HG02852 (cell line): ENCODE measurements at regions not wholly inside any gene's neighbourhood (a gene's known extent, or its start where the extent isn't known, plus 50 kb on each side); places are given as distances from the start of the nearest gene placed in this dataset.
"Not testable (repeated sequence)": the region's sequence is repeated elsewhere in the genome, so short reads cannot be mapped to it uniquely, and the experiment has no call there.

Source experiments
- ATAC-seq: cut with Tn5 transposase; IDR thresholded peaks from one replicate; pipeline ENCODE4 v1.9.1; 2021; ENCODE audit warnings: mild to moderate bottlenecking, moderate library complexity; ENCODE audit not compliant: unreplicated experiment

DNA sequence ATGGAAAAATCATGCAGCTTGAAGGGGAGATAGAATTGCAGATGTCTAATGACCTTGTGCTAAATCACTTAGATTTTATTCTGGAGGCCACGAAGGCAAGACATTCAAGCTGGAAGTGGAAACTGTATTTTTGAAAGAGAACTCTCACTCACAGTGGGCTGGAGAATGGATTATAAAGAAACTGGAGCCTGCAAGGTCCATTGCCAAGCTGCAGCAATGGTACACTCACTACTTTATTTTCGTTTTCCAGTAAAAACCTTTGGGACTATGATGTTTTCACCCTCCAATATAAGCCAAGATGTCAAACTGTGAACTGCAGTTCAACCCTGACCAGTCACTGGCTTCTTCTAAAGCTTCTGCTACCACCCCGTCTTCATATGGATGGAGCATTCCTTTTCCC, 62.0 kb downstream of the SKIDA1 start:
- ATAC-seq, result no peak

DNA sequence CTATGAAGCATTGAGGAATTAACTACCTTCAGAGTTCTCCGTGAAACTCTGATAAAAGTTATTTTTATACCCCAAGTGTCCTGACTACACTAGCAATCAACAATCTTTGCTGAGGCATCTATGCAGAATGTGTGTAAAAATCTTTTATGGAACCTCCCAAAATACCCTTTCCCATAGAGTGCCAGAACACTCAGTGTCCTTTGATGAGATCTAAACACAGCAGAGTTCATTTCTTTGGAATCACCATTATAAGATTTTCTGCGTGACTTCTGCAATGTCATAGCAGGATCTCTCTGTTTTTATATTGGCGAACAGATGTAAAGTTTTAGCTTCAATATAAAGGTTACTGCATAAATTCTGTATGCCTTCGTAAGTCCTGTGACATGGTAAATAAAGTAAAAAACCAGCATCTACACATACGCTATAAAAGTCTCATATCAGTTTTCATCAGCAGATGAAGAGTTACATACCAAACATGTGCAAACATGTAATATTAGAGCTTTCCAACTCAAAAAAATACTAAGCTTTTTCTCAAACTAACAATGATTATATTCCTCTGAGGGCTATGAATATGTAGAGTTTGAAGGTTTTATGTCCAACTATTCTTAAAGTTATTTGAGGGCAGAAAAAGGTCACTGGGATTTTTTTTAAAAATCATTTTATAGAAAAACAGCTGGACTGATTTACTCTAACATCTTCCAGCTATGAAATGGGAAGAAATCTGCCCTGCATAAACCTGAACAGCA, 67.2 kb downstream of the SKIDA1 start:
- ATAC-seq, result no peak

- no peak for ATAC-seq
Observed at GRCh38 chr10:21456160-21456559, 69.3 kb downstream of the SKIDA1 start.

GRCh38 chr10:21452203-21452602, 73.3 kb downstream of the SKIDA1 start:
- no peak for ATAC-seq

- ATAC-seq, result peak; percentile 94
Observed at GRCh38 chr10:21449288-21449966, 76.1 kb downstream of the SKIDA1 start.

GRCh38 chr10:21445163-21445562, 80.3 kb downstream of the SKIDA1 start:
- no peak for ATAC-seq

GRCh38 chr10:21441625-21442024, 83.9 kb downstream of the SKIDA1 start:
- ATAC-seq, result no peak

DNA sequence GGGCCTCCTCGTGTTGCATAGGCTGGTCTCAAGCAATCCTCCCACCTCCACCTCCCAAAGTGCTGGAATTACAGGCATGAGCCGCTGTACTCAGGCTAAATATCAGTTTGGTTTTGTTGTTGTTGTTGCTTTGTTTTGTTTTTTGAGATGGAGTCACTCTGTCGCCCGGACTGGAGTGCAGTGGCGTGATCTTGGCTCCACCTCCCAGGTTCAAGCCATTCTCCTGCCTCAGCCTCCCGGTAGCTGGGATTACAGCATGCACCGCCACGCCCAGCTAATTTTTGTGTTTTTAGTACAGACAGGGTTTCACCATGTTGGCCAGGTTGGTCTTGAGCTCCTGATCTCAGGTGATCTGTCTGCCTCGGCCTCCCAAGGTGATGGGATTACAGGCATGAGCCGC, 86.6 kb downstream of the SKIDA1 start:
- not testable (repeated sequence) for ATAC-seq

DNA sequence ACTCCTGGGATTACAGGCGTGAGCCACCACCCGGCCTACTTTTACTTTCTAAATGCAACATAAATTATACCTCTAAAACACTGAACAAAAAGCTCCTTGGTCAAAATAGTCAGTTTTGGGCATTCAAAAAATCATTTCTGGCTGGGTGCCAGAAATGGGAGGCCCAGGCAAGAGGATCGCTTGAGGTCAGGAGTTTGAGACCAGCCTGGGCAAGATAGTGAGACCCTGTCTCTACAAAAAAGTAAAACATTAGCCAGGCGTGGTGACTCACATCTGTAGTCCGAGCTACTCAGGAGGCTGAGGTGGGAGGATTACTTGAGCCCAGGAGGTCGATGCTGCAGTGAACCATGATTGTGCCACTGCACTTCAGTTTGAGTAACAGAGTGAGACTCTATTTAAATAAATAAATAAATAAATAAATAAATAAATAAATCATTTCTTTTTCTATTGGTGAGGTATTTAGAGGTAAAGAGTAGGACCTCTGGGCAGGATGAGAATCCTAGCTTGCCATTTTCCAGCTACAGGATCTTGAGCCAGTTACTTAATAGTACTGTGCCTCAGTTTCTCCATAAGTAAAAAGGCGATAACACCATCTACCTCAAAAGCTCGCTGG, 87.6 kb downstream of the SKIDA1 start:
- no peak for ATAC-seq

DNA sequence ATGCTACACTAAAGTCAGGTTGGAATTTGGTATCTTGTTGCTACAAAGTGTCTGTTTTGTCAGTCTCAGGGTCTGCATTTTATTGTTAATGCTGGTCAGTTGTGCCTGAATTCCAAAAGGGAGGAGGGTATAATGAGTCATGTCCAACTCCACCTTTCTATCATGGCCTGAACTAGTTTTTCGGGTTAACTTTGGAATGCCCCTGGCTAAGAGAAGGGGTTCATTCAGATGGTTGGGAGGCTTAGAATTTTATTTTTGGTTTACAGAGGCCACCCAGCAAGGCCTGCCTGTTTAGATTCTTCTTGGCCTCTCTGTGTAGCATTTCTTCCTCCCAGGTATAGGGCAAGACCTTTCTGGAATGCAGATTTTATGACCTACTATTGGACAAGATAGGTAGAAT, 93.2 kb downstream of the SKIDA1 start:
- no peak for ATAC-seq

- ATAC-seq, result no peak
Observed at GRCh38 chr10:21431799-21432198, 93.7 kb downstream of the SKIDA1 start.

GRCh38 chr10:21427804-21428481, 97.5 kb downstream of the SKIDA1 start:
- no peak for ATAC-seq

GRCh38 chr10:21424459-21424861, 101.0 kb downstream of the SKIDA1 start:
- ATAC-seq, result no peak

GRCh38 chr10:21423850-21424249, 101.6 kb downstream of the SKIDA1 start:
- ATAC-seq, result no peak

DNA sequence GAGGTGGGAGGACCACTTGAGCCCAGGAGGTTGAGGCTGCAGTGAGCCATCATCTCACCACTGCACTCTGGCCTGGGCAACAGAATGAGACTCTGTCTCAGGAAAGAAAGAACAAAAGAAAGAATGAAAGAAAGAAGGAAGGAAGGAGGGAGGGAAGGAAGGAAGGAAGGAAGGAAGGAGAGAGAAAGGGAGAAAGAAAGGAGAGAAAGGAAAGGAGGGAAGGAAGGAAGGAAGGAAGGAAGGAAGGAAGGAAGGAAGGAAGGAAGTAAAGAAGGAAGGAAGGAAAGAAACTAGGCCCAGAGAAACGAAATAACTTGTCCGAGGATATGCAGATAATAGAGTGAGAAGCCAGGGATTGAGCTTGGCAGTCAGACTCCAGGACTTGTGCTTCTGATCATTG, 102.1 kb downstream of the SKIDA1 start:
- no peak for ATAC-seq

DNA sequence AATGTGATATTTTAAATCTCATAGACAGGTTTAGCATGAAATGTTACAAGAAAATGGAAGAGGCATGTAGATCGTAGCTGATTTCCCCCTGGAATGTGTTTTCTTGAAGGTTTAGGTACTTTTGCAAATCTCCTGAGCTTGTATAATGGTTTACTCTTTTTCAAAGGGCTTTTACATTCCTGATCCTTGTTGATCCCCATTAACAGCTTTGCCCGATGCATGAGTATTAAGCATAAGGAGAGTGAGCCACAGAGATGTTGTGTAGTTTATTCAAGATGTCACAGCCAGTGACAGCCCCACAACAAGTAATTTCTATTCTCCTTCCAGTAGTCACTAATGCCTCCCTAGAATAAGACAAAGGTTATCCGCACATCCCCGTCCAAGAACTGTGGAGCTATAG, 103.7 kb downstream of the SKIDA1 start:
- no peak for ATAC-seq

- ATAC-seq, result no peak
Observed at GRCh38 chr10:21421016-21421415, 104.5 kb downstream of the SKIDA1 start.

DNA sequence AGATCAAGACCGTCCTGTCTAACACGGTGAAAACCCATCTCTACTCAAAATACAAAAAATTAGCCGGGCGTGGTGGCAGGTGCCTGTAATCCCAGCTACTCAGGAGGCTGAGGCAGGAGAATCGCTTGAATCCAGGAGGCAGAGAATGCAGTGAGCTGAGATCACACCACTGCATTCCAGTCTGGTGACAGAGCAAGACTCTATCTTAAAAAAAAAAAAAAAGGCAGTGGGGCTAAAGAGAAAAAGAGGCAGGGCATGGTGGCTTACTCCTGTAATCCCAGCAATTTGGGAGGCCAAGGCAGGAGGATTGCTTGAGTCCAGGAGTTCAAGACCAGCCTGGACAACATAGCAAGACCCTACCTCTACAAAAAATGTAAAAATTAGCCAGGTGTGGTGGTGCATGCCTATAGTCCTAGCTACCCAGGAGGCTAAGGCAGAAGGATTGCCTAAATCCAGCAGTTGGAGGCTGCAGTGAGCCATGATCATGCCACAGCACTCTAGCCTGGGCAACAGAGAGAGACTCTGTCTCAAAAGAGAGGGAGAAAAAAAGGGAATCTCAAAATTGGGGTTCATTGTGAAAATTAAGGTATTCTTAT, 106.4 kb downstream of the SKIDA1 start:
- ATAC-seq, result not testable (repeated sequence)

DNA sequence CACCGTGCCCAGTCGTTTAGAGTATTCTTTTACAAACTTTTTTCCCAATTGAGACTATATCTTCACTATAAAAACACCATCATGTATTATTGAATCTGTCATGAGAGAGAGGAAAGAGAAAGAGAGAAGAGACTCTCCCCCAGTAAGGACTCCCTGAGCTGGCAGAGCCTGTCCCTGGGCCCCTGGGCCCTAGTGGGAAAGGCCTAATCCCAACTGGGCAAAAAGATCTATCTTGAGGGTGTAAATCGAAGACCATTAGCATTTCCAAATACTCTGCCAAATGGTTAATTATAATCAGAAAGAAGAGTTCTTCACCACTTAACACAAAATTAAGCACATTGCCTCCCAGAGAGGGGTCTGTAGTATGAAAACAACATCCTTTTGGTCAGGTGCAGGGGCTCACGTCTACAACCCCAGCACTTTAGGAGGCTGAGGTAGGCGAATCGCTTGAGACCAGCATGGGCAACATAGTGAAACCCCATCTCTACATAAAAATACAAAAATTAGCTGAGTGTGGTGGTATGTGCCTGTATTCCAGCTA, 108.2 kb downstream of the SKIDA1 start:
- no peak for ATAC-seq

DNA sequence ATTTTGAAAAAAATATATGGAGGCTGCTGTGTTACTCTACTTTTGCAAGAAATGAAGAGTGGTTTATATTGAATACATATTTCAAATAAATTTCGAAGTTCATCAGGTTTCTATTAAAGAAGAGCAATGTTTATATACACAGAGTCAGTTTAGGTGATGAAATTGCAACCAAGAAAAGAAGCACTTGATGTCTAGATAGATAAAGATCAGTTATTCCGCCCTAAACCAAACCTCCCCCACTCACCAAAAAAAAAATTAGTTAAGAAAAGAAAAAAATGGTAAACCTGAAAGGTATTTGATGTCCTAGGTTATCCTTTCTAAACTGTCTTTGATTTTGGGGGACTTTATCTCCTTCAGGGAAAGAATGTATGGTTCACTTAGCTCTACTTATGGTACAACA, 111.8 kb downstream of the SKIDA1 start:
- no peak for ATAC-seq

GRCh38 chr10:21413268-21413667, 112.2 kb downstream of the SKIDA1 start:
- ATAC-seq, result no peak
